ENCODE measurements at regions not wholly inside any gene's neighbourhood (a gene's known extent, or its start where the extent isn't known, plus 50 kb on each side); places are given as distances from the start of the nearest gene placed in this dataset.
A peak's percentile ranks its signal among the peaks of the same experiment; 100 is the strongest.

DNA sequence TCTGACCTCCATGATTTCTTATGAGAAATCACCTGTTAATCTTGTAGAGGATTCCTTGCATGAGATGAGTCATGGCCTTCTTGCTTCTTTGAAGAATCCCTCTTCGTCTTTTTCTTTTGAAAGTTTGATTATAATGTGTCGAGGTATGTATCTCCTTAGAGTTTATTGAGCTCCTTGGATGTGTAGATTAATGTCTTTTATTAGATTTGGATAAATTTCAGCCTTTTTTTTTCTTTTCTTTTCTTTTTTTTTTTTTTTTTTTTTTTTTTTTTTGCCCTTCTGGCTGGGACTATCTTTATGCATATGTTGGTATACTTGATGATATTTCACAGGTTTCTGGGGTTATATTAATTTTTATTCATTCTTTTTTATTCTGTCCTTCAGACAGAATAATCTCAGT is 72.3 kb upstream of the ITGA4 start:
- Histone ChIP-seq H3F3A (ENCODE audit: insufficient read depth, low read depth) (no peaks in the 10 kb centered on the region), H3K4me1 (replicated peaks; ENCODE audit: insufficient read depth) (no peaks in the 10 kb centered on the region), H2AFZ (no peak overlapping the region), H3K79me2 (ENCODE audit: low read depth) (no peaks in the 10 kb centered on the region), H3K9me2 (ENCODE audit: insufficient read depth) (peaks cover 10% of the 10 kb centered on the region; the same call in 1 of the 2 replicates), H3K27ac (no peak overlapping the region), H3K4me2 (no peak overlapping the region), H3K27me3 (ENCODE audit: insufficient read depth, low read depth) (no peaks in the 10 kb centered on the region), H3K9me3 (ENCODE audit: insufficient read depth, low read depth) (no peaks in the 10 kb centered on the region), H3K4me3 (no peak overlapping the region), H4K20me1 (ENCODE audit: insufficient read depth) (no peaks in the 10 kb centered on the region), H3K36me3 (ENCODE audit: low read depth) (no peaks in the 10 kb centered on the region)
- no peak for DNase-seq
- CTCF ChIA-PET = no interaction called here
- POLR2A ChIA-PET (ENCODE audit: unreplicated experiment) = no interaction called here
- no TSS peak for BruUV-seq (replicated peaks)
- intact Hi-C loops (cut with micrococcal nuclease; ENCODE audit: unreplicated experiment) = no loop called here
- no peak for TF ChIP-seq EZH2 (IDR thresholded peaks at IDR 0.05; ENCODE audit: low read depth)
- TF ChIP-seq, protein P1, sequence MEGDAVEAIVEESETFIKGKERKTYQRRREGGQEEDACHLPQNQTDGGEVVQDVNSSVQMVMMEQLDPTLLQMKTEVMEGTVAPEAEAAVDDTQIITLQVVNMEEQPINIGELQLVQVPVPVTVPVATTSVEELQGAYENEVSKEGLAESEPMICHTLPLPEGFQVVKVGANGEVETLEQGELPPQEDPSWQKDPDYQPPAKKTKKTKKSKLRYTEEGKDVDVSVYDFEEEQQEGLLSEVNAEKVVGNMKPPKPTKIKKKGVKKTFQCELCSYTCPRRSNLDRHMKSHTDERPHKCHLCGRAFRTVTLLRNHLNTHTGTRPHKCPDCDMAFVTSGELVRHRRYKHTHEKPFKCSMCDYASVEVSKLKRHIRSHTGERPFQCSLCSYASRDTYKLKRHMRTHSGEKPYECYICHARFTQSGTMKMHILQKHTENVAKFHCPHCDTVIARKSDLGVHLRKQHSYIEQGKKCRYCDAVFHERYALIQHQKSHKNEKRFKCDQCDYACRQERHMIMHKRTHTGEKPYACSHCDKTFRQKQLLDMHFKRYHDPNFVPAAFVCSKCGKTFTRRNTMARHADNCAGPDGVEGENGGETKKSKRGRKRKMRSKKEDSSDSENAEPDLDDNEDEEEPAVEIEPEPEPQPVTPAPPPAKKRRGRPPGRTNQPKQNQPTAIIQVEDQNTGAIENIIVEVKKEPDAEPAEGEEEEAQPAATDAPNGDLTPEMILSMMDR (conservative IDR thresholded peaks at IDR 0.05) = no peak

DNA sequence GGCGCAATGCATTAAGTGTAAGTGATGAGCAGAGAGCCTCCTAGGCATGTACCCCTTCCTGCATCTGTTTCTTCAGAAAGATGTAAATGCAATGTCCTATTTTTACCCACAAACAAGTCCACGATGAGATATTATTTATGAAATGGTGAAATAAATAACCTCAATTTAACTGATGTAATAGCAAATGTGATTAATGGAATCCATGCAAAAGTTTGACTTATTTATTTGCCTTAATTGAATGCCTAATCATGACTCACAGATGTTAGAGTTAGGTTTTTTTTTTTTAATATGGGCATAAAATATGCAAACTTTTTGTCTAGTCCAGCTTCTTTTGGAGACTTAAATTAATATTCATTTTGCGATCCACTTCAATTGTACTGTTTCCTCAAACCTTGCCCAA is 67.7 kb upstream of the ITGA4 start:
- H3K9me3 ChIP-seq (ENCODE audit: insufficient read depth, low read depth) = no peaks in the 10 kb centered on the region
- peak overlapping the region; percentile 19; the same call in 1 of the 2 replicates for H2AFZ ChIP-seq
- H3F3A ChIP-seq (ENCODE audit: insufficient read depth, low read depth) = no peaks in the 10 kb centered on the region
- H3K9me2 ChIP-seq (ENCODE audit: insufficient read depth) = peaks cover 7% of the 10 kb centered on the region; the same call in 1 of the 2 replicates
- POLR2A ChIA-PET (ENCODE audit: unreplicated experiment) = no interaction called here
- H3K36me3 ChIP-seq (ENCODE audit: low read depth) = no peaks in the 10 kb centered on the region
- no peak overlapping the region for H3K27ac ChIP-seq
- CTCF ChIA-PET = no interaction called here
- H3K79me2 ChIP-seq (ENCODE audit: low read depth) = no peaks in the 10 kb centered on the region
- intact Hi-C loops (cut with micrococcal nuclease; ENCODE audit: unreplicated experiment) = no loop called here
- no peak for DNase-seq
- no peak overlapping the region for H3K4me3 ChIP-seq
- no peaks in the 10 kb centered on the region for H3K27me3 ChIP-seq (ENCODE audit: insufficient read depth, low read depth)
- H4K20me1 ChIP-seq (ENCODE audit: insufficient read depth) = no peaks in the 10 kb centered on the region
- TF ChIP-seq, protein P1 (conservative IDR thresholded peaks at IDR 0.05) = no peak
- TF ChIP-seq EZH2 (IDR thresholded peaks at IDR 0.05; ENCODE audit: low read depth) = no peak
- H3K4me2 ChIP-seq = no peak overlapping the region
- peaks cover 9% of the 10 kb centered on the region; the same call in 1 of the 2 replicates for H3K4me1 ChIP-seq (replicated peaks; ENCODE audit: insufficient read depth)
- no TSS peak for BruUV-seq (replicated peaks)

DNA sequence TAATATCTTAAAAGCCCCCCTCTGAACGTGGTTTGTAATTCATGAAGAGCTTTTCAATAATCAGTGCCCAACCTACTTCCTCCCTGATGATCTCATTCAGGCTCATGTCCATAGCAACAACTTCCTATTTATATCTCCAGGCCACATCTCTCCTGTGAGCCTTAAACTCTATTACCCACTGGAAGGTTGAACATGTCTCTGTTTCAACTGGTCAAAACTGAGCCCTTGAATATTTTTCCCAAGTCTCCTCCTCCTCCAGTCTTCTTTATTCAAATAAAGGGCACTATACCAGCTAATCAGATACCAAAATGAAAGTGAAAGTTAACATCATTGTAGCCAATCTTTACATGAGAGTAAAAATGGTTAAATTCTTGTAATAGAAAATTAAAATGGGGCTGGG is 63.7 kb upstream of the ITGA4 start:
- ChIA-PET POLR2A (ENCODE audit: unreplicated experiment) (interaction anchor here (0.6 kb wide), 1 partner anchor 9 kb away, joined by 3 read pairs; no protein-coding TSS in a partner anchor), CTCF (no interaction called here)
- BruUV-seq (replicated peaks) = no TSS peak
- peak; percentile 5 to 64 for DNase-seq
- Histone ChIP-seq H3K79me2 (ENCODE audit: low read depth) (no peaks in the 10 kb centered on the region), H3K9me2 (ENCODE audit: insufficient read depth) (peaks cover 7% of the 10 kb centered on the region; the same call in 1 of the 2 replicates), H3K36me3 (ENCODE audit: low read depth) (no peaks in the 10 kb centered on the region), H3K4me1 (replicated peaks; ENCODE audit: insufficient read depth) (peaks cover 9% of the 10 kb centered on the region; the same call in 1 of the 2 replicates), H3K4me3 (peak overlapping the region; percentile 49; the same call in 1 of the 2 replicates), H4K20me1 (ENCODE audit: insufficient read depth) (no peaks in the 10 kb centered on the region), H3F3A (ENCODE audit: insufficient read depth, low read depth) (no peaks in the 10 kb centered on the region), H3K9me3 (ENCODE audit: insufficient read depth, low read depth) (no peaks in the 10 kb centered on the region; the same call in 1 of the 2 replicates), H3K4me2 (peak overlapping the region; percentile 59), H3K27me3 (ENCODE audit: insufficient read depth, low read depth) (no peaks in the 10 kb centered on the region), H2AFZ (peak overlapping the region; percentile 76), H3K27ac (peak overlapping the region; percentile 18; the same call in 1 of the 2 replicates)
- intact Hi-C loops (cut with micrococcal nuclease; ENCODE audit: unreplicated experiment) = no loop called here
- no peak for TF ChIP-seq EZH2 (IDR thresholded peaks at IDR 0.05; ENCODE audit: low read depth)
- TF ChIP-seq, protein P1 (conservative IDR thresholded peaks at IDR 0.05) = no peak
